Stimulated activated CD4-positive, alpha-beta T cell treated with anti-CD3 and anti-CD28 coated beads, Interleukin-1b, Interleukin-23, amount 100 ng/mL, for 48 hours (primary cell): ENCODE measurements at regions not wholly inside any gene's neighbourhood (a gene's known extent, or its start where the extent isn't known, plus 50 kb on each side); places are given as distances from the start of the nearest gene placed in this dataset.

Source experiments
- DNase-seq: peaks from one replicate; pipeline ENCODE4 v3.0.0-alpha.2; 2020

- no peak for DNase-seq
Observed at GRCh38 chr4:13248621-13249298, 235.4 kb downstream of the RAB28 start.

- DNase-seq, result no peak
Observed at GRCh38 chr4:13246107-13246506, 238.0 kb downstream of the RAB28 start.

- no peak for DNase-seq
Observed at GRCh38 chr4:13244444-13244843, 239.7 kb downstream of the RAB28 start.

- DNase-seq, result no peak
Observed at GRCh38 chr4:13243152-13243551, 241.0 kb downstream of the RAB28 start.

GRCh38 chr4:13240066-13240465 is 244.1 kb downstream of the RAB28 start:
- DNase-seq, result no peak

- DNase-seq, result no peak
Observed at GRCh38 chr4:13238936-13239335, 245.2 kb downstream of the RAB28 start.

GRCh38 chr4:13236485-13236884 is 247.7 kb downstream of the RAB28 start:
- DNase-seq, result no peak

- no peak for DNase-seq
Observed at GRCh38 chr4:13233755-13234154, 250.4 kb downstream of the RAB28 start.

- no peak for DNase-seq
Observed at GRCh38 chr4:13219971-13220370, 264.2 kb downstream of the RAB28 start.

GRCh38 chr4:13218326-13218958 is 265.7 kb downstream of the RAB28 start:
- DNase-seq, result no peak

GRCh38 chr4:13215560-13215959 is 268.6 kb downstream of the RAB28 start:
- DNase-seq, result no peak

- DNase-seq, result no peak
Observed at GRCh38 chr4:13212936-13213335, 271.2 kb downstream of the RAB28 start.

GRCh38 chr4:13209600-13209999 is 274.5 kb downstream of the RAB28 start:
- no peak for DNase-seq

- no peak for DNase-seq
Observed at GRCh38 chr4:13208558-13209193, 275.5 kb downstream of the RAB28 start.

GRCh38 chr4:13207226-13207625 is 276.9 kb downstream of the RAB28 start:
- no peak for DNase-seq

GRCh38 chr4:13203101-13203500 is 281.0 kb downstream of the RAB28 start:
- DNase-seq, result no peak

GRCh38 chr4:13202701-13203100 is 281.4 kb downstream of the RAB28 start:
- DNase-seq, result no peak

- DNase-seq, result no peak
Observed at GRCh38 chr4:13201241-13201640, 282.9 kb downstream of the RAB28 start.

- DNase-seq, result no peak
Observed at GRCh38 chr4:13196721-13197120, 287.4 kb downstream of the RAB28 start.

- no peak for DNase-seq
Observed at GRCh38 chr4:13193662-13194061, 290.5 kb downstream of the RAB28 start.

GRCh38 chr4:13190093-13190721 is 293.9 kb downstream of the RAB28 start:
- no peak for DNase-seq

GRCh38 chr4:13184199-13184598 is 299.9 kb downstream of the RAB28 start:
- DNase-seq, result no peak

- DNase-seq, result no peak
Observed at GRCh38 chr4:13182133-13182532, 302.0 kb downstream of the RAB28 start.

- no peak for DNase-seq
Observed at GRCh38 chr4:13181681-13182080, 302.5 kb downstream of the RAB28 start.
